HG02970 (cell line): ENCODE measurements at regions not wholly inside any gene's neighbourhood (a gene's known extent, or its start where the extent isn't known, plus 50 kb on each side); places are given as distances from the start of the nearest gene placed in this dataset.

Experiments used
- ATAC-seq: cut with Tn5 transposase; IDR thresholded peaks from one replicate; pipeline ENCODE4 v1.9.1; 2021; ENCODE audit warnings: mild to moderate bottlenecking, moderate library complexity, moderate number of reproducible peaks; ENCODE audit not compliant: unreplicated experiment, low FRiP score

DNA sequence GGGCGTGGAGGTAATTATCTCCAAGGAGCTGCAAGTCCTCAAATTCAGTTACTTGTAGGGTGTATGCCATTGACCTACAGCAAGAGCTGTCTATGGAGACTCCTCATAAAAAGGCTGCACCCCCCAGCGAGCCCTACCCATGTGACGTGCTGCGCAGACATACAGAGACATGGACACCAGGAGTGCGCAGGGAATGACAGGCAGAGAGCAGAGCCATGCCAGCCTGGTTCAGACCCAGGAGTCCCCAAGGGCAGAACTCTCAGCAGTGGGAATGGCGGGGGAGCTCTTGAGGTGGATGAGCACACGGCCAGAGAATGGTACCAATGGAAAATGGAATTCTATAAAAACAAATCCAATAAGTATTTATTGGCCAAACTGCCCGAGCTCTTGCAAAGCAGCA, 310.1 kb downstream of the MYCN start:
- ATAC-seq, result no peak

DNA sequence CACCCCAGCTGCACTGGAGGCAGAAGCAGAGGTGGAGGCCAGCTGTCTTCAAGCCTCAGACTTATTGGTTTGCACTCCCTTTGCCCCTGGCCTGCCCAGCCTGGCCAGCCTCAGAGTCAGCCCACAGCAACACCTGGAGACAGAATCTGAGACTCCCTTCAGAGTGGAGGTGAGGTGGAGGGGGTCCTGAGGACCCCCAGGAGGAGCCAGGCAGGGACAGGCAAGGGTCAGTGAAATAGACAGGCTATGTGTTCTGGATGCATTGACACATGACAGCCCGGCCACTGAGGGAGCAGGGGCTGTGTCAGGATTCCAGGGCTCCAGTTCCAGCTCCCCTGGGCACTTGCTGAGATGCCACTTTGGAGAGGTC, 309.7 kb downstream of the MYCN start:
- no peak for ATAC-seq

DNA sequence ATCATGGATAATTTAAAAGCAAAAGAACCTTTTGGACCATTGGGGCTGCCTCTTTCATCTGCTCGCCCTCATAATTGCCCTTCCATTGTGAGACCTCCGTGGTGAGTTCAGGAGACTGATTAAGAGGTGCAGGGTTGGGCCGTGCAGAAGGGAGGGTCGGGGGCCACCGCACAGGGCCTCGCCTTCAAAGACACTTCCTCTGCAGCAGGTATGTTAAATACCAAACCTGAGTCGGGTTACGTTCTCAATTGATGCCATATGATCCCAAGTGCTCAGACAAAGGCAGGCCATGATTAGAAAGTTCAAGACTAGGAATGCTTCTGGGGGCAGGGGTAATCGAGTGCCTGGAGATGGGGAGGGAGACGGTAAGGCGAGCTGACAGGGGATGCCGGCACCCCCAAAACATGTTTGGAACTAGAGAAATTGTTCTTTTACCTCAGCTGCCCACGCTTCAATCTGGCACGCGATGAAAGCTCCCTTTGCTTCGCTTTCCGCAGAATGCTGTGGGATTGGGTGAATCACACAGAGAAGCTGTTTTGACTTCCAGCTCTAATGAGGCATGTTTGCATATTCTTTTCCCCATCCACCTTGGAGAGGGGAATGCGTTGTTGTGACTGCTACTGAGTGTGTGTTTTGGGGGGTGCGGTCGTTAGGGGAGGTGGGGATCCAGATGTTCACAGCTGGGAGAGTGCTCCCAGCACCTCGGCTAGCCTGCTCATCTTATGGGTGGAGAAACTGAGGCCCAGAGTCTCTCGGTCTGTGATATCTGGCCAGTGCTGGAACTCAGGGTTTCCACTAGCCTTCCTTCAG, 309.1 kb downstream of the MYCN start:
- ATAC-seq, result no peak

DNA sequence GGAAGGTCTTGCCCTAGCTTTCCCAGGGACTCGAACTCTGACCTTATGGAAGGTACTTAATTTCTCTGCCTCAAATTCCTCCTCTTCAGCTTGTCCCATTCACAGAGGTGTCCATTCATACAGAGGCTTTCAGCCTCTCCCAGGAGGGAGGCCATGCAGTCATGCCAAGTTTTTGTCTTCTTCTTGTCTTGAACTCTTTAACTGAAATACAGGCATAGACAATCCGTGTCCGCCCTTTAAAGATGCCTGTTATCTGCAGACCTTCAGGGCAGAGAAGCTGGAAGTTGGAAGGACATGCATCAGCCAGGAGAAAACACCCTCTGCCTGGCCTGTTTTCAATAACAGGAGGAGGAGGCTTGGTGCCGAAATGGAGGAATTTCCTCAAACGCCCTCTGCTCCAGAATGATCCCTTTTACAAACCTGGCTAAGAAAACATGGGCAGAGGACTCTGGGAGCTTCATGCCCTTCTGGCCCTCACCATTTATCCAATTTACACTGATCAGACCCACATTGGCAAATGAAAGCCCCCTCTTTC, 308.3 kb downstream of the MYCN start:
- no peak for ATAC-seq

DNA sequence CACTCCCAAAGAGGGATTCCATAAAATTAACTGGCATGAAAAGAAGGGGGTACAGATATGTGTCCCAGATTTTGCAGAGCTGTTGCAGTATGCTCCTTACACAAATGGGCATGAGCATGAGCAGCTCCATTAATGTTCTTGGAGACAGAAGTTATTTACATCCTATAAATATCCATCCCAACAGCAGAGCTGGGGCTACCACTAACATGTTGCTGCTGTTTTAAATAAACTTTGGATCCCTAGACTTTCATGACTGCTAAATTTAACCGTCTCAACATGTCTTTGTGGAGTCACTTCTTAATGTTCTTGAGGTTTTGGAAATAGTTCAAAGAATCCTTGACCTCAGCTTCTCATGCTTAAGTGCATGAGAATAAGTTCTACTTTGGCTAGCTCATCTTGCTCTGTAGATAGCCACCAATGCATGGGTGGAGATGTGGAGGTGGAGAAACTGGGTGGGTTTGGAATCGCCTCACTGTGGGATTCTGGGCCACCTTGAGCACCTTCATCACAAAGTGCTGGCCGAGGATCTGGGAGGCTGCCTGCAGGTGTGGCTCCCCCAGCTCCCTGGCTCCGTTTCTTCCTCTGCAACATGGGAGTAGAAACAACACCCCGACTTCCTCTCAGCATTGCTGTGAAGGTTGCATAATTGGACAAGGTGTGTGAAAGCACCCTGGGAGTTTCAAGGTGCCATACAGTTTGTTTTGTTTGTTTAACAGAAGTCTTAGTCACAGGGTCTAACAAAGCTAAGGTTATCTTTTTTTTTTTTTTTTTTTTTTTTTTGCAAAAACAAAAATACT, 307.2 kb downstream of the MYCN start:
- ATAC-seq, result no peak

DNA sequence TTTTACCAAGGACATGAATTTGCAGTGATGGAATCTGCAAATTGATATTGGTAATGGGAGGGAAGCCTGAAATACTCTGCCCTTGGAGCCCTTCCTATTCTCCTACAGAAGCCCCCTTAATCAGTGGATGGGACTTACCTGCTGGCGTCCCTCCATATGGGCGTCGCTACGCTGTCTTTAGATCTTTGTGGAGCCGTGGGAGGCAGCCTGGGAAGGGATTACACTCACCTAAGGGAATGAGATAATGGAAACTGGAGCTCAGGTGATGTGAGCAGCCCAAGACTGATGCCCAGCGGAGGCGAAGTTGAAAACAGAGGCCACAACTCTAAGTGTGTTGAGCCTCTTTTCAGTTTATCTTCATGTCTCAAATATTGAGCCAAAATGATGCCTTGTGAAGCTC, 306.6 kb downstream of the MYCN start:
- no peak for ATAC-seq

DNA sequence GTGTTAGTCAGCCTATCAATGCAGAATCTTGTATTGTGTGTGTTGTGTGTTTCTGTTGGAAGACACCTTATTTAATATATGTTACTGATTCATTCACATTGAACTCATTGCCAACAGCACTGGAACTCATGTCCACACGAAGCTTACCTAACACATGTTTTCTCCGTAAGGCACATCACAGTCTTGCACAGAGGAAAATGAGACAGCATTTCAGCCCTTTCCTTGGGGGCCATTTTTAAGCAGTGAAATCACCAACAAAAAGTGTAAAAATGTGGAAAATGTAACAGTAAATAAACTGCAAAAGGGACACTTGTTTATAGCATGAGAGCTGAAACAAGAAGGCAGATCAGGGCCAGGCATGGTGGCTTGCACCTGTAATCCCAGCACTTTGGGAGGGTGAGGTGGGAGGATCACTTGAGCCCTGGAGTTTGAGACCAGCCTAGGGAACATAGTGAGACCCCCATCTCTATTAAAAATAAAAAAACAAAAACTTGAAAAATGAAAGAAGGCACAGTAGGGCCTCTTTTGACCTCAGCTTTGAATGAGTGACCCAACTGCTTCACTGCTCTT, 306.0 kb downstream of the MYCN start:
- ATAC-seq, result no peak

DNA sequence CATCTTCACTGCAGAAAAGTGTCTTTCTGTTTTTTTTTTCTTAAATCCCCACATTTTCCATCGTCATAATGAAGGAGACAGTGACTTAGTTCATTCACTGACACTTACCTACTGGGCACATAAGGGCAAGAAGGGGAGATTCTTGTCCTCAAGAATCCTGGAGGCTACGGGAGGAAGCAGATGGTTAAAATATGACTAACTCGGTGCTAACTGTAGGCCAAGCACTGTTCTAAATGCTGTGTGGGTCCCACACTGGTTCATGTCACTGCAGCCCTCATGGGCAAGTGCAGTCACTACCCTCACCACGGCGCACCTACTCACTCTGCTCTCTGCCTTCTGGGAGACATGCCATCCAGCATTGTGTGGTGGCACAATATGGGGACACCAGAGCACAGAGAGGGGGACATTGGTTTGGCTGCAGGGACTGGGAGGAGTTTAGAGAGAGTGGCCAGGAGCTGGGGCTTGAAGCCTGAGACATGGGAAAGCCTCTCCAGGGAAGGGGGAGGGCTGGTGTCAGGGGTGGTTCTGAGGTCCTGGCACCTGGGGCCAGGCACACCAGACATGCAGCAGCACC, 305.2 kb downstream of the MYCN start:
- no peak for ATAC-seq

DNA sequence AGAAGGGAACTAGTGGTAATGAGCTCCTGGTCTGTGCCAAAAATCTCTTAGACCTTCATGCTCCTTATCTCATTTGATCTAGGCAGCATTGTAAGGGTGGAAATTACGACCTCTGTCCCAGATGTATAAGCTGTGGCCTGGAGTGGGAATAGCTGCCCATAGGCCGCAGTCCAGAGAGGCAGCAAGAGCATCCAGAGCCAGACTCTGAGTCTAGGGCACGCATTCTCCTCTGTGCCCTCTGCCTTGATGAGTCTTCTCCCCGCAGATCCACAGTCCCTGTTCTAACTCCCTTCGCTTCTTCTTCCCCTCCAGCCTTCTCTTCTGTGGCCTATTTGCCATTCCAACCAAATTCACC, 304.6 kb downstream of the MYCN start:
- ATAC-seq, result no peak

DNA sequence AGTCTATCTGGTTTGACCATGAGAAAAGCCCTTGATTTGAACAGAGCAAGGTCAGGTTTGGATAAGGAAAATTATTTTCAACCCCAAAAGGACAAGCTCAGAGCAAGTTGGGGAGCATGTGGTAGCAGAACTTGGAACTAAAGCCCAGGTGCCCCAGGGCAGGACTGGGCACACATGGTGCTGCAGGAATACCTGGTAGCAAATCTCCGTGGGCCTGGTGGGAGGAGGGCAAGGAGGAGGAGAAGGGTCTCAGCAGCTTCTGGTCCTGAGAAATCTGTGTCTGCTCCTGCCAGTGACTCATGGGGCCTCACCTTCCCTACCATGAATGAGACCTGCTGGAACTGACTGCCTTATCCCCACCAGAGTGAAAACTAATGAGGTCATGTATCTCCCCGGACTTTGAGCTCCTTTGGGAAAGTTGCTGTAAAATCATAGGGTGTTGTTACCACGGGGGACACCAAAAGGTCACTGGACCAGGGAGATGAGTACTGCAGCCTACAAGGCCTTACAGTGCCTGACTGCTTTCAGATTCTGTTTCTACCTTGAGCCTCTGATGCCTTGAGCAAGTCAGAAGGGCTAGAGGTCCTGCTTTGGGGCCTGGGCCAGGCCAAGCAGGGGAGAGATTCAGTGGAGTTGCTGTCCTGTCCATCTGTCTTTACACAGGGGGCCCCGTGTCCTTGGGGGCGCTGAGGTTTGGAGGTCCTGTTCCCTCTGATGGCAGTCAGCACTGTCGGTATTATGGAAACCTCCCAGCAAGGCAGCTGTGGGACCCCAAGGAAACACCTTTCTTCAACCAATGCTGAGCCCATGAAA, 304.0 kb downstream of the MYCN start:
- ATAC-seq, result no peak

DNA sequence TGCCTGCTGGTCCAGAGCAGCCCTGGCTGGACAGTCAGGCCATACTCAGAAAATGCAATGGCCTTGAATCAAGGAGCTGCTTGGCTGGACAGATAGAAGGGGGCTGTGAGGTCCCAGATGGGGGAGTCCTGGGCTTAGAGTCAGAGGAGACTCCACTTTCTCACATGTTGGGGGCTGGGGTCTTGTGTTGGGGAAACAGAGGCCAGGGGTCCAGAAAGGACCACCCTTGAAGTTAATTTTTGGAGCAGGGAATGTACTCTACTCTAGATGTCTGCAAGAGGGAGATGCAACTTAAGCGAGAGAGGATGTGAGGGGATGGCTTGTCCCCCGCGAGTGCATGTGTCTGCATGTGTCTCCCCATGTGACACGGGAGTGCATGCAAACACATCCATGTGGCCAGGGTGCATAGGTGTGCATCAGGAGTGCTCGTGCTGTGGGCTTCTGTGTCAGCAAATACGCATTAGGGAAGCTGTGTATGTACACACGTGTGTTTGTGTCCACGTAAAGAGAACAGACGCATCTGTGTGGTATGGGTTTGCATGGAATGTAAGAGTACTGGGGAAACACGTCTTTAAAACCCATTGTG, 303.2 kb downstream of the MYCN start:
- no peak for ATAC-seq

DNA sequence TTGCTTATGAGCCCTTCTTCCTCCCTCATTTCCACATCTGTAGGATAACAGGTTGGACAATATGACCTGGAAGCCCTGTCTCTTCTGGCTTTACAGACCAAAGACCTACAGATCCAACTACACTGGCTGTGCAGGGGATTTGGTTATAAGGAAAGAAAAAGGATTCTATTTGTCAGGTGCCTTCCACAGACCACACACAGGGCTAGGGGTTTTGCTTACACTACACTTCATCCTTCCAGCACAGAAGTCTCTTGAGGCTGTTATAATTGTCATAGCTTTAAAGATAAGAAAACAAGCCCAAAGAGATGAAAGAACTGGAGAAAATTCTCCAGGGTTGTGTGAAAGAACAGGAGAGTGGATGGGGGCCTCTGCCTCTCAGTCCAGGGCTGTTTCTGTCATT, 302.6 kb downstream of the MYCN start:
- ATAC-seq, result no peak

DNA sequence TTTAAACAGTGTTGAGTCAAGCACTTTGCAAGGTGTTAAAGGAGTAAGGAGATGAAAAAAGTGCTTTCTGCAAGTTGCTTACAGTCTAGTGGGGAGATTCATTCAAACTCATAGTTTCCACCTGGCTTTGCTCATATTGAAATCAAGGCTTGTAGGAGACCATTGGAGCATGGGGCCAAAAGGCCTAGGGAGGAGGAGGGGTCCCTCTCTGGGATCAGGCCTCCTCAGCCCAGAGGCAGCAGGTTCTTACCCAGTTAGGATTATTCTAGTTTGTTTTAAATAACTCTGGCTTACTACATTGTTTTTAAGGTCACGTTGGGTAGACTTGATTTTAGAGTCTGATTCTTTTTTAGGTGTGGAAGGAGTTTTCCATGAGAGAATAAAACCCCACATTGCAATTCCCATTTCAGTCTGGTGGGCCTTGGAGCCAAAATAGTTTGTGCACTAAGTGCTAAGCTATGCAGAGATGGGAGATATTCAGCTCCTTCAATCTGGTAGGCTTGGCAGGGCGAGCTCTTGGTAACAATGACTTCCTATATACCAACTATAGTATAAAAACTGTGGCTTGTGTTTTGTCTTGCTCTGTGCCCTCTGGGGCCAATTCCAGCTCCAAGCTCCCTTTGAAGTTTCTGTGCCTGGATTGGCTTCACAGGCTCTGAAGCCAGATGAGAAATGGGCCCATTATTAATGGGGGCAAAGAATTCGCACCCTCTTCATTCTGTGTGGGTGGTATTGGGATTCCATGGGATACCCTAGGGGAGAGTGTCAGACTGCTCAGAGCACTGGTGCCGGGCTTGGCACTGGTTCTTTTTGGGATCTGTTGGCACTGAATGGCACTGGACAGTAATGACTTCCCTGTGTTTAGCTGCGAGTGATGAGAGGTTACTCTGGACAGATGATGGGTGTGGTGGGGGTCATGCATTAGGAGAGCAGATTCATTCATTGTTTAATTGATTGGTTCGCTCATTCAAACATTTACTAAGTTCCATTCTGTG, 301.1 kb downstream of the MYCN start:
- no peak for ATAC-seq

DNA sequence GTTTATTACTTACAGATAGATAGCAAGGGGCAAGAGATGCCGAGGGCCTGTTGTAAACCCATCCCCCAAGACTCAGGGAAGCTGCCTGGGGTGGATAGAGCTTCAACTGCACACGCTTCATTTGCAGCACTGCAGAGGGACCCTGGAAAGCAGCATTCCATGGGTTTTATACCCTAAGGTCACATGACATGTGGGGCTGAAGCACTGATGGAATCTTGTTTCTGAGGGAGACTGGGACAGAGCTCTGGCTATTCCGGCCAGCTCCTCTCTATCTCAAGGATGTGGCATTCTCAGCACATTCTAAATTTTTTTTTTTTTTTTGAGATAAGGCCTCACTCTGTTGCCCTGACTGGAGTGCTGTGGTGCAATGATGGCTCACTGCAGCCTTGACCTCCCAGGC, 300.1 kb downstream of the MYCN start:
- ATAC-seq, result no peak

DNA sequence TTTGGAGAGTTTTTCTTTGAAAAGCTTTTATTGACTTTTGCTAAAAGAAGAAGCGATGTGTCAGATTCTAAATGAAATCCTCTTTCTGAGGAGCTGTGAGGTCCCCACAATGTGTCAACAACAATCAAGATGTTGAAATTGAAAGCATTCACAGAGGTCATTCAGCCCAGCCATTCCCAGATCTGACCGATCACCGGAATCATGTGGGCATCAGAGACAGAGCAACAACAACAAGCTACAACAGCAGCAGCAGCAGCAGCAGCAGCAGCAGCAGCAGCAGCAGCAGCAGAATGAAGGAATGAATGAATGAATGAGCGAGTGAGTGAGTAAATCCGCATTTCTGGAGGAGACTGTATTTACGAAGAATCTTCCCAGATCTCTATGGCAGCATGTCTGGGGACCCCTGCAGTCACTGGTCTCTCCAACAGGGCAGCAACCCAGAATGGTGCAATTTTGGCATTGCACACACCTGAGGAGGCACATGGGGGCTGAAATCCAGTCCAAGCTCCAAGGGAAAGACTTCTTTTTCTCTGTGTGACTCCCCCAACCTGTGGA, 299.0 kb downstream of the MYCN start:
- ATAC-seq, result no peak

DNA sequence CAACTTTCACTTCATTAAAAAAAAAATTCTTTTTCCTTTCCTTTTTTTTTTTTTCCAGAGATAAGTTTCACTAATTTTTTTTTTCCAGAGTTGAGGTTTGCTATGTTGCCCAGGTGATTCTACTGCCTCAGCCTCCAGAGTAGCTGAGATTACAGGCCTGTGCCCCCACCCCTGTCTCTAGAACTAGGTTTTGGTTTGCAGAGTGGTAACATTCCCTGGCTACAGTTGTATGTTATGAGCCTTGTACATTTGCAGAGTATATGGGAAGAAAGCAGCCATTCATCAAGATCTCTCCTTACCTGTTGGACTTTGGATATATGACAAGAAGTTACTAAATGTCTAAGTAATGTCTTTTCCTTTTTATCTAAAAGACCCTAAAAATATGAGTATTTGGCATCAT, 298.4 kb downstream of the MYCN start:
- no peak for ATAC-seq

DNA sequence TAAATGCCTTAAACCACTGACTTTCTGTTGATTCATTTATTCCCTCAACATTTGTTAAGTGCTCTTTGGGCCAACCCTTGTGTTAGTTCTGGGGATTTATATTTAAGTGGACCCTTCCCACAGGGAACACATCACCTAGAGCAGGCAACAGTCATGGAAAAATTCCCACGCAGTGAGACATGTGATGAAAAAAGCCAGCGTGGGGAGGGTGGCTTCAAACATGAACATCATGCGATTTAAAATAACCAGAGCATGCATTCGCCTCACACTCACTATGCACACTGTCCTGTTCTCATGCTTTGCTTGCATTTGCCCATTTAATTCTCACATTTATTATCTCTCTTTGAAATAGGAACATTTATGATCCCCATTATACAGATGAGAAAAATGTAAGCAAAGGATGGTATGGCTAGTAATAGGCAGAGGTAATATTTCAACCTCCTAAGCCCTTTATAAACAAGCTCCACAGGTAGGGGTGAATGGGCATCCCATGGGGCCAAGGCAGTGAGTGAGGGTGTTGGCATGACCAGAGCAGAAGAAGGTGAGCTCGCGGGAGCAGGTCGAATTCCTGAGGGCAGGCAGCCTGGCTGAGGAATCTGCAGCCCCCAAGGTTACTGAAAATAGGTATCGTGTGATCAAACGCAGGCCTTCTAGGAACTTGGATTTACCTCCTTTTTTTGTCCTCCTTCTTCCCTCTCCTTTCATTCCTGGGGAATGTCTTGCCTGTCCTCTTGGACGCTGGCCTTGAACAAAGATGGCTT, 297.8 kb downstream of the MYCN start:
- no peak for ATAC-seq

DNA sequence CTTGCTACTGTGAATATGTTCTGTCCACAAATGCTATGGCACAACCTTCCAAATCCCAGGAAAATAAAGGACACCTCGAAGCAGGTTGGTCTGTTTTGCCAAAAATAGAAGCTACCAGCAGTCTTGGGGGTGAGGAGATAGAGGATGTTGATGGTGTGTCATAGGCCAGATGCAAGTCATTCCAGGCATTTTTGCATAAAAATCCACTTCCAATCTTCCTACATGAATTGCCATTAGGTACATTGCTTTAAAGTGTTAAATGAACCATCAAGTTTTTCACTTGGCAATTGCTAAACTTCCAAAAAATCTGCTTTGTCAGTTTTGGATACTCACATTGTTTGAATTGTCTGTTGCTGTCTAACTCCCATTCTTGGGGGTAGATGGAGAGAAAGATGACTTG, 295.4 kb downstream of the MYCN start:
- no peak for ATAC-seq
